ELF-1 (cell line): ENCODE measurements at regions not wholly inside any gene's neighbourhood (a gene's known extent, or its start where the extent isn't known, plus 50 kb on each side); places are given as distances from the start of the nearest gene placed in this dataset.
"Not testable (repeated sequence)": the region's sequence is repeated elsewhere in the genome, so short reads cannot be mapped to it uniquely, and the experiment has no call there.

Experiments
- DNase-seq: peaks from one replicate; pipeline ENCODE4 v3.0.0-alpha.2; 2016; ENCODE audit warnings: low read depth, low spot score

- not testable (repeated sequence) for DNase-seq
Observed at GRCh38 chr7:56466607-56467525, 350.6 kb upstream of the NUPR2 start.

- DNase-seq = no peak
Observed at GRCh38 chr7:56449762-56450161, 333.5 kb upstream of the NUPR2 start.

GRCh38 chr7:56447864-56448693, 331.9 kb upstream of the NUPR2 start:
- DNase-seq = peak; percentile 69

GRCh38 chr7:56420528-56420927, 304.3 kb upstream of the NUPR2 start:
- DNase-seq = not testable (repeated sequence)

GRCh38 chr7:56375173-56375572, 259.0 kb upstream of the NUPR2 start:
- DNase-seq = no peak

GRCh38 chr7:56374666-56375065, 258.4 kb upstream of the NUPR2 start:
- not testable (repeated sequence) for DNase-seq

GRCh38 chr7:56373314-56373713, 257.1 kb upstream of the NUPR2 start:
- peak; percentile 34 for DNase-seq

GRCh38 chr7:56371792-56372191, 255.6 kb upstream of the NUPR2 start:
- not testable (repeated sequence) for DNase-seq

- DNase-seq = not testable (repeated sequence)
Observed at GRCh38 chr7:56370208-56370872, 254.1 kb upstream of the NUPR2 start.

GRCh38 chr7:56367914-56368313, 251.7 kb upstream of the NUPR2 start:
- DNase-seq = not testable (repeated sequence)

- not testable (repeated sequence) for DNase-seq
Observed at GRCh38 chr7:56367411-56367810, 251.2 kb upstream of the NUPR2 start.

- DNase-seq = not testable (repeated sequence)
Observed at GRCh38 chr7:56366701-56367100, 250.5 kb upstream of the NUPR2 start.

- DNase-seq = not testable (repeated sequence)
Observed at GRCh38 chr7:56352576-56352975, 236.4 kb upstream of the NUPR2 start.

- not testable (repeated sequence) for DNase-seq
Observed at GRCh38 chr7:56351181-56351580, 235.0 kb upstream of the NUPR2 start.

- not testable (repeated sequence) for DNase-seq
Observed at GRCh38 chr7:56348311-56348710, 232.1 kb upstream of the NUPR2 start.

- DNase-seq = peak; percentile 4
Observed at GRCh38 chr7:56328327-56328726, 212.1 kb upstream of the NUPR2 start.

- no peak for DNase-seq
Observed at GRCh38 chr7:56290548-56290947, 174.3 kb upstream of the NUPR2 start.

- peak; percentile 67 for DNase-seq
Observed at GRCh38 chr7:56287429-56288138, 171.4 kb upstream of the NUPR2 start.

GRCh38 chr7:56256108-56256507, 139.9 kb upstream of the NUPR2 start:
- no peak for DNase-seq

- no peak for DNase-seq
Observed at GRCh38 chr7:56250135-56250534, 133.9 kb upstream of the NUPR2 start.

GRCh38 chr7:56229631-56230030, 113.4 kb upstream of the NUPR2 start:
- no peak for DNase-seq
